HUES6 (cell line): ENCODE measurements at regions not wholly inside any gene's neighbourhood (a gene's known extent, or its start where the extent isn't known, plus 50 kb on each side); places are given as distances from the start of the nearest gene placed in this dataset.

Experiments
- H3K27ac ChIP-seq: 2 replicates; pipeline ENCODE4 v1.7.0; 2013; ENCODE audit warnings: low read depth, mild to moderate bottlenecking, low read length, inconsistent platforms
- H3K27me3 ChIP-seq: 2 replicates; pipeline ENCODE4 v1.6.1; 2013; ENCODE audit warnings: low read length; ENCODE audit not compliant: control insufficient read depth, insufficient read depth
- H3K36me3 ChIP-seq: 2 replicates; pipeline ENCODE4 v1.6.1; 2013; ENCODE audit warnings: low read length; ENCODE audit not compliant: control insufficient read depth, insufficient read depth
- H3K4me1 ChIP-seq: 2 replicates; pipeline ENCODE4 v1.6.1; 2013; ENCODE audit warnings: low read length; ENCODE audit not compliant: control insufficient read depth, insufficient read depth
- H3K4me3 ChIP-seq: 2 replicates; pipeline ENCODE4 v1.5.1; 2013; ENCODE audit warnings: low read depth, low read length
- H3K9ac ChIP-seq: one replicate; pipeline ENCODE4 v1.6.1; 2013; ENCODE audit warnings: mild to moderate bottlenecking, low read length
- H3K9me3 ChIP-seq: 2 replicates; pipeline ENCODE4 v1.6.1; 2013; ENCODE audit warnings: low read depth, low read length; ENCODE audit not compliant: control insufficient read depth, insufficient read depth

GRCh38 chr22:47422736-47423135 is 660.3 kb downstream of the TBC1D22A start:
- Histone ChIP-seq H3K4me1 (no peaks in the 10 kb centered on the region), H3K27ac (no peak overlapping the region), H3K27me3 (peaks cover 25% of the 10 kb centered on the region; the same call in 1 of the 2 replicates), H3K9ac (no peak overlapping the region), H3K9me3 (peaks cover 77% of the 10 kb centered on the region; the same call in 1 of the 2 replicates), H3K4me3 (no peak overlapping the region), H3K36me3 (no peaks in the 10 kb centered on the region)

DNA sequence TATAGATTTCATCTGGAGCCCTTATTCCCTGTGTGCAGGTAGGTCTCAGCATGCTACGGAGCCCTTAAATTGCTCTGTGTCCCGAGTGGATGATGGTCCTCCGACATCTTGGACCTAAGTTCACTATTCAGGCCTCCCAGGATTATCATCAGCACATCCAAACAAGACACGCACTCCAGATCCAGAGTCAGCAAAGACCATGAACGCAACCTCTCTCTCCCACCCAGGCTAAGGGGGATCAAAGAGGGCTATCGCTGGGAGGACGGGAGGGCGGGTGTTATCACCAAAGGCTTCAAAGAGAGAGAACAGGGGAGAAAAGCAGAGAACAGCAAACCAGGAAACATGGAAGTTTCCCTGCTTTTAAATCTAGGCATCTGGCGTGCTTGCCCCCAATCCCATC is 659.4 kb downstream of the TBC1D22A start:
- H3K9me3 ChIP-seq, result peaks cover 85% of the 10 kb centered on the region; the same call in 1 of the 2 replicates

GRCh38 chr22:47420211-47420610 is 657.8 kb downstream of the TBC1D22A start:
- Histone ChIP-seq H3K36me3 (no peaks in the 10 kb centered on the region), H3K27me3 (peaks cover 19% of the 10 kb centered on the region; the same call in 1 of the 2 replicates), H3K4me1 (no peaks in the 10 kb centered on the region), H3K4me3 (no peak overlapping the region), H3K9ac (no peak overlapping the region), H3K27ac (no peak overlapping the region), H3K9me3 (peaks cover 89% of the 10 kb centered on the region; the same call in 1 of the 2 replicates)

More for the DNA sequence above, 659.4 kb downstream of the TBC1D22A start:
- no peak overlapping the region for H3K9ac ChIP-seq
- H3K4me3 ChIP-seq, result no peak overlapping the region
- peaks cover 25% of the 10 kb centered on the region; the same call in 1 of the 2 replicates for H3K27me3 ChIP-seq
- H3K36me3 ChIP-seq, result no peaks in the 10 kb centered on the region
- H3K4me1 ChIP-seq, result no peaks in the 10 kb centered on the region
- H3K27ac ChIP-seq, result no peak overlapping the region

- Histone ChIP-seq H3K9ac (no peak overlapping the region), H3K27me3 (peaks cover 17% of the 10 kb centered on the region; the same call in 1 of the 2 replicates), H3K4me1 (no peaks in the 10 kb centered on the region), H3K36me3 (no peaks in the 10 kb centered on the region), H3K9me3 (peaks cover 80% of the 10 kb centered on the region; the same call in 1 of the 2 replicates), H3K4me3 (no peak overlapping the region), H3K27ac (no peak overlapping the region)
Observed at GRCh38 chr22:47419239-47419638, 656.8 kb downstream of the TBC1D22A start.

- H3K4me1 ChIP-seq, result no peaks in the 10 kb centered on the region
- H3K9me3 ChIP-seq, result peaks cover 71% of the 10 kb centered on the region; the same call in 1 of the 2 replicates
- H3K27me3 ChIP-seq, result peaks cover 7% of the 10 kb centered on the region; the same call in 1 of the 2 replicates
- H3K9ac ChIP-seq, result no peak overlapping the region
- H3K4me3 ChIP-seq, result no peak overlapping the region
- H3K36me3 ChIP-seq, result no peaks in the 10 kb centered on the region
- no peak overlapping the region for H3K27ac ChIP-seq
Observed at GRCh38 chr22:47417699-47418098, 655.2 kb downstream of the TBC1D22A start.

- Histone ChIP-seq H3K4me1 (no peaks in the 10 kb centered on the region; the same call in 1 of the 2 replicates), H3K27ac (no peak overlapping the region), H3K36me3 (no peaks in the 10 kb centered on the region), H3K4me3 (no peak overlapping the region), H3K9me3 (peaks cover 62% of the 10 kb centered on the region; the same call in 1 of the 2 replicates), H3K9ac (no peak overlapping the region), H3K27me3 (no peaks in the 10 kb centered on the region; the same call in 1 of the 2 replicates)
Observed at GRCh38 chr22:47411006-47411405, 648.6 kb downstream of the TBC1D22A start.

DNA sequence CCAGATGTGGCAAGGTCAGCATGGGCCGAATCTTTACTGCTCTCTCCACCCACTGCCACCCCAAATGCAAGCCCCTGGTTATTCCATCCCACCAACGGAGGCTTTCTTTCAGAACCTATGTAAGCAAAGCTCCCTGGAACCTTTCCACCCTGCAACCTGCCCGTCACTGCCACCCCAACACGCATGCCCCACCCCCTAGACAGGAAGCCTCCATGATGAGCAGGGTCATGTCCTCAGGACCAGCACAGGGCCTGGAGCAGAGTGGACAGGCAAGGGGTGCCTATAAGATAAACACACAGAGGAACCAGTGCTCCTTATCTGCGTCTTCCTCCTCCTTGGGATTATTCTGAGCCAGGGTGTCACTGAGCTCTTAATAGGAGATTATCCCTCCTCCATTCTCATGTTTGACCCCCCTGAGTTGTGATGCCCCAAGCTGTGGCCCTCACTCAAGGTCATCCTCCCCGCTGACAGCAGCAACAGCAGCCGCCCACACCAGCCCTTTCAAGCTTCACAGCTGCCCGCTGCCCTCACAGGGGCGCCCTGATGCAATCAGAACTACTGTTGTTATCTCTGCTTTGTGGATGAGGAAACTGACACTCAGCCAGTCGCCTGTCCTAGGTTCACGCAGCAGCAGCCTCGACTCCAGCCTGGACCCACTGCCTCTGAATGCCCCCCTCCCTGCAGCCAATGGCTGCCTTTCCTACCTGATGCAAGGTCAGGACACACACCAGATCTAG is 647.3 kb downstream of the TBC1D22A start:
- no peak overlapping the region for H3K27ac ChIP-seq
- H3K36me3 ChIP-seq, result no peaks in the 10 kb centered on the region
- peaks cover 66% of the 10 kb centered on the region; the same call in 1 of the 2 replicates for H3K9me3 ChIP-seq
- no peaks in the 10 kb centered on the region; the same call in 1 of the 2 replicates for H3K27me3 ChIP-seq
- H3K4me1 ChIP-seq, result no peaks in the 10 kb centered on the region; the same call in 1 of the 2 replicates
- no peak overlapping the region for H3K9ac ChIP-seq
- no peak overlapping the region for H3K4me3 ChIP-seq

GRCh38 chr22:47408409-47408808 is 646.0 kb downstream of the TBC1D22A start:
- H3K27ac ChIP-seq, result no peak overlapping the region
- H3K4me3 ChIP-seq, result no peak overlapping the region
- H3K27me3 ChIP-seq, result no peaks in the 10 kb centered on the region; the same call in 1 of the 2 replicates
- no peaks in the 10 kb centered on the region for H3K36me3 ChIP-seq
- H3K9ac ChIP-seq, result no peak overlapping the region
- no peaks in the 10 kb centered on the region; the same call in 1 of the 2 replicates for H3K4me1 ChIP-seq
- H3K9me3 ChIP-seq, result peaks cover 76% of the 10 kb centered on the region; the same call in 1 of the 2 replicates

GRCh38 chr22:47407461-47408025 is 645.1 kb downstream of the TBC1D22A start:
- Histone ChIP-seq H3K27ac (no peak overlapping the region), H3K9ac (no peak overlapping the region), H3K36me3 (no peaks in the 10 kb centered on the region), H3K4me3 (no peak overlapping the region), H3K27me3 (no peaks in the 10 kb centered on the region; the same call in 1 of the 2 replicates), H3K9me3 (peaks cover 79% of the 10 kb centered on the region; the same call in 1 of the 2 replicates), H3K4me1 (no peaks in the 10 kb centered on the region; the same call in 1 of the 2 replicates)

- Histone ChIP-seq H3K9me3 (peaks cover 84% of the 10 kb centered on the region; the same call in 1 of the 2 replicates), H3K36me3 (no peaks in the 10 kb centered on the region), H3K27ac (no peak overlapping the region), H3K4me3 (no peak overlapping the region), H3K9ac (no peak overlapping the region), H3K4me1 (no peaks in the 10 kb centered on the region; the same call in 1 of the 2 replicates), H3K27me3 (no peaks in the 10 kb centered on the region; the same call in 1 of the 2 replicates)
Observed at GRCh38 chr22:47406896-47407295, 644.4 kb downstream of the TBC1D22A start.
